Stomach (tissue), 4 donors: ENCODE measurements at regions not wholly inside any gene's neighbourhood (a gene's known extent, or its start where the extent isn't known, plus 50 kb on each side); places are given as distances from the start of the nearest gene placed in this dataset.

Source experiments
- CTCF ChIP-seq, 7 experiments: fragments of 450-650 bp in 4 of 7; fragments of 200-600 bp in 3 of 7; sonication (generic) in 3 of 7; IDR thresholded peaks; one replicate each; pipeline ENCODE4 v1.5.1; 2016 to 2019; ENCODE audit warnings: antibody characterized with exemption in 7 of 7, control low read depth in 2 of 7, mild to moderate bottlenecking in 1 of 7
- EP300 ChIP-seq: sonication (generic); formaldehyde crosslinking; IDR thresholded peaks from one replicate; pipeline ENCODE4 v1.6.1; 2017; ENCODE audit warnings: antibody characterized with exemption
- POLR2A ChIP-seq, 4 donors: fragments of 450-650 bp; IDR thresholded peaks; one replicate each; pipeline ENCODE4 v1.6.1; 2016; ENCODE audit warnings: antibody characterized with exemption in 4 of 4, control low read depth in 2 of 4, mild to moderate bottlenecking in 1 of 4, moderate library complexity in 1 of 4
- POLR2AphosphoS5 ChIP-seq, 3 donors: sonication (generic); formaldehyde crosslinking; IDR thresholded peaks; one replicate each; pipeline ENCODE4 v1.6.1; 2016; ENCODE audit warnings: antibody characterized with exemption in 3 of 3

- TF ChIP-seq POLR2A (IDR thresholded peaks at IDR 0.05) = no peak
- TF ChIP-seq CTCF (IDR thresholded peaks at IDR 0.05) = no peak
- TF ChIP-seq POLR2AphosphoS5 (IDR thresholded peaks at IDR 0.05) = no peak
- no peak for TF ChIP-seq EP300
These were observed 63.6 kb upstream of the MGAT5 start for GRCh38 chr2:134190062-134190806.
